ENCODE measurements at regions not wholly inside any gene's neighbourhood (a gene's known extent, or its start where the extent isn't known, plus 50 kb on each side); places are given as distances from the start of the nearest gene placed in this dataset.

DNA sequence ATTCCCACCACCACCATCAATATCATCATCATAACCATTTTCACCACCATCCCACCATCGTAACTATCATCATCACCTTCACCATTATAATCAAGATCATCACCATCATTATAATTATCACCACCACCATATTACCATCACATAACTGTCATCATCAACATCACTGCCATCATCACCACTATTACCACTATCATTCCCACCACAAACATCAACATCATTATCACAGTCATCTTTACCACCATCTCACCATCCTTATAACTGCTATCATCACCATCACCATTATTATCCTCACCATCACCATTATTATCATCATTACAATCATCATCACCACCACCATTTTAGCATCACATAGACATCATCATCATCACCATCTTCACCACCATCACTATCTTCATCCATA is 167.1 kb upstream of the ZMIZ1 start:
- H3K4me1 ChIP-seq (ENCODE audit: insufficient read depth, low read length) = no peaks in the 10 kb centered on the region
- no peaks in the 10 kb centered on the region for H3K36me3 ChIP-seq (ENCODE audit: low read depth, low read length)
- no peak for TF ChIP-seq CTCF (conservative IDR thresholded peaks at IDR 0.05; ENCODE audit: low read depth, low read length)
- TF ChIP-seq EZH2 (IDR thresholded peaks at IDR 0.05; ENCODE audit: low read length, unreplicated experiment) = no peak
- TF ChIP-seq EZH2phosphoT487 (IDR thresholded peaks at IDR 0.05; ENCODE audit: borderline replicate concordance, low read length) = no peak
- no peaks in the 10 kb centered on the region for H3F3A ChIP-seq (ENCODE audit: low read length, unreplicated experiment)
- no peaks in the 10 kb centered on the region for H3K79me2 ChIP-seq (ENCODE audit: low read length)
- no peak overlapping the region for H3K9ac ChIP-seq (ENCODE audit: low read length)
- ChIA-PET CTCF (no interaction called here), POLR2A (ENCODE audit: unreplicated experiment) (no interaction called here)
- intact Hi-C loops (cut with micrococcal nuclease) = no loop called here
- H3K9me3 ChIP-seq (ENCODE audit: low read length) = no peaks in the 10 kb centered on the region
- BruUV-seq (replicated peaks) = no TSS peak
- peaks cover 8% of the 10 kb centered on the region; the same call in 1 of the 2 replicates for H3K9me2 ChIP-seq (replicated peaks; ENCODE audit: low read length)
- no peak overlapping the region for H3K4me3 ChIP-seq (ENCODE audit: low read length)
- H3K27ac ChIP-seq (ENCODE audit: low read length) = no peak overlapping the region
- H3K27me3 ChIP-seq (ENCODE audit: low read length) = peaks cover 7% of the 10 kb centered on the region; the same call in 1 of the 2 replicates
- DNase-seq (no peak), ATAC-seq (no peak)
- no peak overlapping the region for H3K4me2 ChIP-seq (ENCODE audit: low read length)
- H2AFZ ChIP-seq (ENCODE audit: low read length) = no peak overlapping the region
- H4K20me1 ChIP-seq (ENCODE audit: low read length) = no peaks in the 10 kb centered on the region

- Histone ChIP-seq H3K4me3 (ENCODE audit: low read length) (no peak overlapping the region), H3K9me3 (ENCODE audit: low read length) (no peaks in the 10 kb centered on the region), H3K9me2 (replicated peaks; ENCODE audit: low read length) (peaks cover 8% of the 10 kb centered on the region; the same call in 1 of the 2 replicates), H3K27me3 (ENCODE audit: low read length) (no peaks in the 10 kb centered on the region), H3K9ac (ENCODE audit: low read length) (no peak overlapping the region), H3K27ac (ENCODE audit: low read length) (no peak overlapping the region), H3K4me2 (ENCODE audit: low read length) (no peak overlapping the region), H3K79me2 (ENCODE audit: low read length) (no peaks in the 10 kb centered on the region), H4K20me1 (ENCODE audit: low read length) (no peaks in the 10 kb centered on the region), H3F3A (ENCODE audit: low read length, unreplicated experiment) (no peaks in the 10 kb centered on the region), H2AFZ (ENCODE audit: low read length) (no peak overlapping the region), H3K36me3 (ENCODE audit: low read depth, low read length) (no peaks in the 10 kb centered on the region), H3K4me1 (ENCODE audit: insufficient read depth, low read length) (no peaks in the 10 kb centered on the region)
- no peak for DNase-seq
- BruUV-seq (replicated peaks) = no TSS peak
- no peak for ATAC-seq
- ChIA-PET CTCF (no interaction called here), POLR2A (ENCODE audit: unreplicated experiment) (no interaction called here)
- intact Hi-C loops (cut with micrococcal nuclease) = no loop called here
- TF ChIP-seq EZH2 (IDR thresholded peaks at IDR 0.05; ENCODE audit: low read length, unreplicated experiment) (no peak), EZH2phosphoT487 (IDR thresholded peaks at IDR 0.05; ENCODE audit: borderline replicate concordance, low read length) (no peak), CTCF (conservative IDR thresholded peaks at IDR 0.05; ENCODE audit: low read depth, low read length) (no peak)
Observed at GRCh38 chr10:78902815-78903214, 166.0 kb upstream of the ZMIZ1 start.

GRCh38 chr10:78903341-78903940 is 165.3 kb upstream of the ZMIZ1 start:
- Histone ChIP-seq H3K27me3 (ENCODE audit: low read length) (no peaks in the 10 kb centered on the region), H3K9ac (ENCODE audit: low read length) (no peak overlapping the region), H3K4me1 (ENCODE audit: insufficient read depth, low read length) (no peaks in the 10 kb centered on the region), H2AFZ (ENCODE audit: low read length) (no peak overlapping the region), H3K79me2 (ENCODE audit: low read length) (no peaks in the 10 kb centered on the region), H3K36me3 (ENCODE audit: low read depth, low read length) (no peaks in the 10 kb centered on the region), H3K9me2 (replicated peaks; ENCODE audit: low read length) (peaks cover 8% of the 10 kb centered on the region; the same call in 1 of the 2 replicates), H3K9me3 (ENCODE audit: low read length) (no peaks in the 10 kb centered on the region), H3F3A (ENCODE audit: low read length, unreplicated experiment) (no peaks in the 10 kb centered on the region), H4K20me1 (ENCODE audit: low read length) (no peaks in the 10 kb centered on the region), H3K4me3 (ENCODE audit: low read length) (no peak overlapping the region), H3K27ac (ENCODE audit: low read length) (no peak overlapping the region), H3K4me2 (ENCODE audit: low read length) (no peak overlapping the region)
- BruUV-seq (replicated peaks) = no TSS peak
- ATAC-seq = no peak
- no peak for DNase-seq
- TF ChIP-seq CTCF (conservative IDR thresholded peaks at IDR 0.05; ENCODE audit: low read depth, low read length) = no peak
- TF ChIP-seq EZH2phosphoT487 (IDR thresholded peaks at IDR 0.05; ENCODE audit: borderline replicate concordance, low read length) = no peak
- CTCF ChIA-PET = no interaction called here
- POLR2A ChIA-PET (ENCODE audit: unreplicated experiment) = no interaction called here
- intact Hi-C loops (cut with micrococcal nuclease) = no loop called here

Measured in PC-3 (cell line).